PC-9 (cell line): ENCODE measurements at regions not wholly inside any gene's neighbourhood (a gene's known extent, or its start where the extent isn't known, plus 50 kb on each side); places are given as distances from the start of the nearest gene placed in this dataset.
A peak's percentile ranks its signal among the peaks of the same experiment; 100 is the strongest.

Experiments used
- BruUV-seq: library from RNA; stranded (reverse); fragments of 400-500 nt; replicated peaks from 2 replicates; lab custom pipeline; 2021; lab: Mats Ljungman, UMichigan
- CTCF ChIA-PET: fragments of 300-600 bp; sonication (Branson Sonifier 250); formaldehyde crosslinking; loops from one replicate; lab custom pipeline; 2022; ENCODE audit warnings: antibody characterized with exemption; lab: Charles Lee
- POLR2A ChIA-PET: fragments of 300-600 bp; sonication (Branson Sonifier 250); formaldehyde crosslinking; loops from one replicate; lab custom pipeline; 2022; ENCODE audit warnings: antibody characterized with exemption; ENCODE audit not compliant: unreplicated experiment; lab: Charles Lee
- DNase-seq, 2 experiments: peaks; one replicate each; pipeline versions ENCODE4 v3.0.0 to v3.0.0-alpha.2; 2015 to 2022; ENCODE audit warnings: mixed read lengths in 1 of 2
- H2AFZ ChIP-seq: fragments of 200-600 bp; sonication (generic); 2 replicates; pipeline ENCODE4 v1.8.1; 2017; ENCODE audit warnings: antibody characterized with exemption
- H3F3A ChIP-seq: fragments of 200-600 bp; sonication (generic); 2 replicates; pipeline ENCODE4 v1.8.1; 2017; ENCODE audit warnings: antibody characterized with exemption, mild to moderate bottlenecking, low read depth; ENCODE audit not compliant: insufficient read depth
- H3K27ac ChIP-seq: fragments of 200-600 bp; sonication (generic); 2 replicates; pipeline ENCODE4 v1.6.1; 2016; ENCODE audit warnings: mixed run types
- H3K27me3 ChIP-seq: fragments of 200-600 bp; sonication (generic); 2 replicates; pipeline ENCODE4 v1.6.1; 2016; ENCODE audit warnings: low read depth, mixed run types; ENCODE audit not compliant: insufficient read depth
- H3K36me3 ChIP-seq: fragments of 200-600 bp; sonication (generic); 2 replicates; pipeline ENCODE4 v1.6.1; 2016; ENCODE audit warnings: low read depth, mixed run types
- H3K4me1 ChIP-seq: fragments of 200-600 bp; sonication (generic); replicated peaks from 2 replicates; pipeline ENCODE4 v1.6.1; 2016; ENCODE audit warnings: mixed run types; ENCODE audit not compliant: insufficient read depth
- H3K4me2 ChIP-seq: fragments of 200-600 bp; sonication (generic); 2 replicates; pipeline ENCODE4 v1.6.1; 2017; ENCODE audit warnings: mixed run types
- H3K4me3 ChIP-seq: fragments of 200-600 bp; sonication (generic); 2 replicates; pipeline ENCODE4 v1.6.1; 2016; ENCODE audit warnings: mixed run types
- H3K79me2 ChIP-seq: fragments of 200-600 bp; sonication (generic); 2 replicates; pipeline ENCODE4 v1.6.1; 2017; ENCODE audit warnings: low read depth, mixed run types
- H3K9me2 ChIP-seq: fragments of 200-600 bp; sonication (generic); 2 replicates; pipeline ENCODE4 v1.8.1; 2017; ENCODE audit warnings: mild to moderate bottlenecking; ENCODE audit not compliant: insufficient read depth
- H3K9me3 ChIP-seq: fragments of 200-600 bp; sonication (generic); 2 replicates; pipeline ENCODE4 v1.8.1; 2016; ENCODE audit warnings: low read depth; ENCODE audit not compliant: insufficient read depth
- H4K20me1 ChIP-seq: fragments of 200-600 bp; sonication (generic); 2 replicates; pipeline ENCODE4 v1.8.1; 2017; ENCODE audit not compliant: insufficient read depth
- CTCF ChIP-seq: fragments of 200-600 bp; sonication (generic); conservative IDR thresholded peaks from 2 replicates; pipeline ENCODE4 v1.6.1; 2017; ENCODE audit warnings: mixed run types, antibody characterized with exemption, mild to moderate bottlenecking, moderate library complexity
- EZH2 ChIP-seq: fragments of 200-600 bp; sonication (generic); IDR thresholded peaks from 2 replicates; pipeline ENCODE4 v1.8.0; 2017; ENCODE audit warnings: antibody characterized with exemption, low read depth
- intact Hi-C: fragments of 100-400 bp; cut with micrococcal nuclease; formaldehyde crosslinking; loops from one replicate; pipeline ENCODE4 v1.10.0; 2022; ENCODE audit not compliant: unreplicated experiment

GRCh38 chr11:116642481-116642880, 130.3 kb downstream of the BUD13 start:
- Histone ChIP-seq H3K4me2 (no peak overlapping the region), H3K36me3 (no peaks in the 10 kb centered on the region), H3K27me3 (peaks cover 86% of the 10 kb centered on the region), H2AFZ (no peak overlapping the region), H3K79me2 (no peaks in the 10 kb centered on the region), H4K20me1 (no peaks in the 10 kb centered on the region; the same call in 1 of the 2 replicates), H3K27ac (no peak overlapping the region), H3K4me3 (no peak overlapping the region), H3K4me1 (no peaks in the 10 kb centered on the region), H3F3A (no peaks in the 10 kb centered on the region), H3K9me3 (no peaks in the 10 kb centered on the region), H3K9me2 (no peaks in the 10 kb centered on the region)
- POLR2A ChIA-PET, result no interaction called here
- intact Hi-C loops, result no loop called here
- CTCF ChIA-PET, result no interaction called here
- DNase-seq, result no peak
- no TSS peak for BruUV-seq
- TF ChIP-seq CTCF (no peak), EZH2 (no peak)

GRCh38 chr11:116641561-116642045, 131.2 kb downstream of the BUD13 start:
- BruUV-seq, result no TSS peak
- peak in 1 of 2 experiments; percentile 29 for DNase-seq
- ChIA-PET POLR2A (no interaction called here), CTCF (interaction anchor here (0.6 kb wide), 1 partner anchor 542 kb away, joined by 6 read pairs; no protein-coding TSS in a partner anchor)
- Histone ChIP-seq H3K9me3 (no peaks in the 10 kb centered on the region), H2AFZ (no peak overlapping the region), H3K4me1 (no peaks in the 10 kb centered on the region), H3K4me3 (no peak overlapping the region), H3F3A (no peaks in the 10 kb centered on the region), H3K27ac (no peak overlapping the region), H3K9me2 (no peaks in the 10 kb centered on the region), H4K20me1 (no peaks in the 10 kb centered on the region; the same call in 1 of the 2 replicates), H3K36me3 (no peaks in the 10 kb centered on the region), H3K27me3 (peaks cover 88% of the 10 kb centered on the region), H3K4me2 (no peak overlapping the region), H3K79me2 (no peaks in the 10 kb centered on the region)
- intact Hi-C loops, result no loop called here
- TF ChIP-seq CTCF (peak; percentile 79), EZH2 (no peak)

GRCh38 chr11:116640641-116641402, 132.0 kb downstream of the BUD13 start:
- BruUV-seq, result no TSS peak
- ChIA-PET CTCF (interaction anchor here (0.6 kb wide), 1 partner anchor 541 kb away, joined by 6 read pairs; no protein-coding TSS in a partner anchor), POLR2A (no interaction called here)
- no peaks in the 10 kb centered on the region for H3K36me3 ChIP-seq
- no peaks in the 10 kb centered on the region for H3K9me2 ChIP-seq
- DNase-seq, result no peak
- no peak overlapping the region for H3K4me3 ChIP-seq
- H3K27ac ChIP-seq, result no peak overlapping the region
- no peaks in the 10 kb centered on the region for H3K4me1 ChIP-seq
- H4K20me1 ChIP-seq, result no peaks in the 10 kb centered on the region; the same call in 1 of the 2 replicates
- TF ChIP-seq EZH2, result no peak
- no peak for TF ChIP-seq CTCF
- intact Hi-C loops, result no loop called here
- H3K9me3 ChIP-seq, result no peaks in the 10 kb centered on the region
- H3K27me3 ChIP-seq, result peaks cover 88% of the 10 kb centered on the region
- no peaks in the 10 kb centered on the region for H3K79me2 ChIP-seq
- no peaks in the 10 kb centered on the region for H3F3A ChIP-seq
- no peak overlapping the region for H2AFZ ChIP-seq
- H3K4me2 ChIP-seq, result no peak overlapping the region
